Mesenchymal stem cell (in vitro differentiated cells and primary cell): ENCODE measurements at regions not wholly inside any gene's neighbourhood (a gene's known extent, or its start where the extent isn't known, plus 50 kb on each side); places are given as distances from the start of the nearest gene placed in this dataset.
"Not testable (repeated sequence)": the region's sequence is repeated elsewhere in the genome, so short reads cannot be mapped to it uniquely, and the experiment has no call there.

ENCODE experiments used
- DNase-seq: peaks from one replicate; pipeline ENCODE4 v3.0.0-alpha.2; 2013
- H2AFZ ChIP-seq: one replicate; pipeline ENCODE4 v1.6.1; 2013; ENCODE audit warnings: low read depth, mild to moderate bottlenecking, control low read depth, inconsistent platforms, low read length, moderate library complexity
- H2AK5ac ChIP-seq: 2 replicates; pipeline ENCODE4 v1.6.1; 2013; ENCODE audit warnings: low read length, moderate library complexity, mild to moderate bottlenecking, inconsistent platforms; ENCODE audit not compliant: severe bottlenecking
- H2BK120ac ChIP-seq: one replicate; pipeline ENCODE4 v1.6.1; 2013; ENCODE audit warnings: low read depth, mild to moderate bottlenecking, inconsistent platforms, low read length, moderate library complexity
- H2BK12ac ChIP-seq, 2 experiments: one replicate each; pipeline ENCODE4 v1.6.1; 2013; ENCODE audit warnings: inconsistent platforms in 2 of 2, low read length in 2 of 2, mild to moderate bottlenecking in 2 of 2, moderate library complexity in 2 of 2, control low read depth in 1 of 2
- H2BK15ac ChIP-seq: one replicate; pipeline ENCODE4 v1.6.1; 2013; ENCODE audit warnings: mild to moderate bottlenecking, low read depth, inconsistent platforms; ENCODE audit not compliant: poor library complexity, severe bottlenecking
- H2BK5ac ChIP-seq: 2 replicates; pipeline ENCODE4 v1.6.1; 2013; ENCODE audit warnings: low read depth, mild to moderate bottlenecking, low read length, control low read depth, inconsistent platforms; ENCODE audit not compliant: poor library complexity, severe bottlenecking
- H3K14ac ChIP-seq, 2 experiments: one replicate each; pipeline ENCODE4 v1.6.1; 2013; ENCODE audit warnings: inconsistent platforms in 2 of 2, low read length in 2 of 2, control low read depth in 1 of 2, mild to moderate bottlenecking in 1 of 2, moderate library complexity in 1 of 2
- H3K18ac ChIP-seq, 2 experiments: one replicate each; pipeline ENCODE4 v1.6.1; 2013; ENCODE audit warnings: inconsistent platforms in 2 of 2, low read length in 2 of 2, control low read depth in 1 of 2, low read depth in 1 of 2, mild to moderate bottlenecking in 1 of 2
- H3K23ac ChIP-seq, 2 experiments: one replicate each; pipeline ENCODE4 v1.6.1; 2013; ENCODE audit warnings: inconsistent platforms in 2 of 2, low read length in 2 of 2, mild to moderate bottlenecking in 2 of 2, moderate library complexity in 2 of 2, control low read depth in 1 of 2
- H3K27ac ChIP-seq: 2 replicates; pipeline ENCODE4 v1.5.1; 2013; ENCODE audit warnings: mild to moderate bottlenecking, moderate library complexity, low read length, control low read depth, inconsistent platforms; ENCODE audit not compliant: poor library complexity, severe bottlenecking
- H3K27me3 ChIP-seq, 2 experiments: 2 replicates each; pipeline versions ENCODE4 v1.6.1 to v1.7.0; 2013; ENCODE audit warnings: low read length in 2 of 2, mild to moderate bottlenecking in 2 of 2, moderate library complexity in 2 of 2, control low read depth in 1 of 2, inconsistent platforms in 1 of 2; ENCODE audit not compliant: control insufficient read depth in 1 of 2, insufficient read depth in 1 of 2
- H3K36me3 ChIP-seq, 2 experiments: 2 replicates each; pipeline versions ENCODE4 v1.6.1 to v1.7.0; 2013; ENCODE audit warnings: low read length in 2 of 2, control low read depth in 1 of 2, inconsistent platforms in 1 of 2, low read depth in 1 of 2, mild to moderate bottlenecking in 1 of 2; ENCODE audit not compliant: insufficient read depth in 2 of 2, control insufficient read depth in 1 of 2
- H3K4ac ChIP-seq, 2 experiments: one replicate each; pipeline ENCODE4 v1.6.1; 2013; ENCODE audit warnings: inconsistent platforms in 2 of 2, low read length in 2 of 2, mild to moderate bottlenecking in 2 of 2, moderate library complexity in 2 of 2, control low read depth in 1 of 2, low read depth in 1 of 2
- H3K4me1 ChIP-seq: 2 replicates; pipeline ENCODE4 v1.6.1; 2013; ENCODE audit warnings: low read depth, low read length, control low read depth; ENCODE audit not compliant: control insufficient read depth, insufficient read depth
- H3K4me2 ChIP-seq: 2 replicates; pipeline ENCODE4 v1.6.1; 2013; ENCODE audit warnings: low read length, mild to moderate bottlenecking, inconsistent platforms; ENCODE audit not compliant: poor library complexity, severe bottlenecking
- H3K4me3 ChIP-seq, 2 experiments: 2 replicates each; pipeline versions ENCODE4 v1.5.1 to v1.7.0; 2013; ENCODE audit warnings: low read length in 2 of 2, mild to moderate bottlenecking in 2 of 2, control low read depth in 1 of 2, low read depth in 1 of 2; ENCODE audit not compliant: insufficient read depth in 1 of 2
- H3K79me1 ChIP-seq: replicated peaks from 2 replicates; pipeline ENCODE4 v1.6.1; 2013; ENCODE audit warnings: mild to moderate bottlenecking, control low read depth, low read length, inconsistent platforms; ENCODE audit not compliant: poor library complexity, severe bottlenecking
- H3K9ac ChIP-seq: 2 replicates; pipeline ENCODE4 v1.7.0; 2013; ENCODE audit warnings: mild to moderate bottlenecking, low read length, moderate library complexity
- H3K9me3 ChIP-seq: 2 replicates; pipeline ENCODE4 v1.7.0; 2013; ENCODE audit warnings: mild to moderate bottlenecking, low read length; ENCODE audit not compliant: control insufficient read depth
- H4K8ac ChIP-seq: one replicate; pipeline ENCODE4 v1.6.1; 2013; ENCODE audit warnings: inconsistent platforms, mild to moderate bottlenecking, low read length, moderate library complexity
- H4K91ac ChIP-seq: one replicate; pipeline ENCODE4 v1.6.1; 2013; ENCODE audit warnings: mild to moderate bottlenecking, low read length, inconsistent platforms
- WGBS: methylation state at CpG from one replicate; pipeline ENCODE4 v1.1.7; 2013; ENCODE audit warnings: mixed read lengths; 5-methylcytosine and 5-hydroxymethylcytosine counted together

DNA sequence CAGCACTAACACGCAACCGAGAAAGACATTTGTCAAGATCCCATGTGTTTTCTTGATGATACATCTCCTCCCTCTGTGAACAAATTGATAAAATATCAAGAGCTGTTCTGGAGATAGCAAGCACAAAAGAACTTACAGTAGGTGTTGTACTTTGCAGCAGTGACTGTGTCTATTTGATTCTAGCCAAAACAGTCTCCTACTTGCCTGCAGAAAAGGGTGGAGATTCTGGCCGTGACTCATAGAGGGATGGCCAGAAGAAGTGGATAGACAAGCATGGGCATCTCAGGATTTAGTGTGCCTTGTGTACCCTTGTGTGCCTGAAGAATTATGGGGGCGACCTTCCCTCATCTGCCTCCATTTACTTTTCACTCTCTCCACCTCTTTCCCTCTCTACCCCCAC, 458.4 kb upstream of the LRRC7 start:
- Histone ChIP-seq H3K14ac (no peak overlapping the region), H4K8ac (no peak overlapping the region), H3K27ac (no peak overlapping the region), H3K23ac (no peak overlapping the region), H2BK15ac (no peak overlapping the region), H2BK5ac (no peak overlapping the region), H2AFZ (no peak overlapping the region), H3K9ac (no peak overlapping the region), H3K27me3 (no peaks in the 10 kb centered on the region), H3K36me3 (no peaks in the 10 kb centered on the region), H3K18ac (no peak overlapping the region), H3K4me1 (no peaks in the 10 kb centered on the region), H4K91ac (no peak overlapping the region), H2BK120ac (no peak overlapping the region), H2AK5ac (no peak overlapping the region), H3K79me1 (no peaks in the 10 kb centered on the region), H3K4ac (no peak overlapping the region), H3K9me3 (no peaks in the 10 kb centered on the region), H3K4me3 (no peak overlapping the region), H3K4me2 (no peak overlapping the region), H2BK12ac (no peak overlapping the region)
- 92% methylated on average over 4 of the region's 4 CpGs for WGBS
- no peak for DNase-seq

DNA sequence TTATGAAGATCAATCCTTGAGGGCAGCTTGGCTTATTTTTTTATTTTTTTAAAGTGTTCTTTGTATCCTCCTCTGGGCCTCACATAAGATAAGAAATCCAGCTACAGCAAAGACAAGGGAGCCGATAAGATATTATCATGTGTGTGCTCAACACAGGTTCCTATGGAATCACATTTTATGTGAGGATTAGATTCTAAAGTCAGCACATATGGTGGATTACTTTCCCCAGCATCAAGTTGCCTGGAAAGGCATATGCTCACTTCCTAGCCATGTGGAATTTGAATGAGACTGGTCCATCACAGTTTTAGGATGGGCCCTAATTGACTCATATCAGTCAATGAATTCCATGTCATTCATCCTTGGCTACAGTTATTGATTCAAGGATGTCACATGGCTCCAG, 456.9 kb upstream of the LRRC7 start:
- Histone ChIP-seq H3K18ac (no peak overlapping the region), H2BK5ac (no peak overlapping the region), H3K23ac (no peak overlapping the region), H3K36me3 (no peaks in the 10 kb centered on the region), H2AFZ (no peak overlapping the region), H2BK12ac (no peak overlapping the region), H3K79me1 (no peaks in the 10 kb centered on the region), H2BK120ac (no peak overlapping the region), H2BK15ac (no peak overlapping the region), H4K91ac (no peak overlapping the region), H3K27me3 (no peaks in the 10 kb centered on the region), H2AK5ac (no peak overlapping the region), H3K9ac (no peak overlapping the region), H3K4me3 (no peak overlapping the region), H3K4ac (no peak overlapping the region), H3K4me2 (no peak overlapping the region), H3K27ac (no peak overlapping the region), H3K9me3 (no peaks in the 10 kb centered on the region), H3K14ac (no peak overlapping the region), H4K8ac (no peak overlapping the region), H3K4me1 (no peaks in the 10 kb centered on the region)
- WGBS = 90% methylated on average over 1 of the region's 1 CpG
- no peak for DNase-seq

DNA sequence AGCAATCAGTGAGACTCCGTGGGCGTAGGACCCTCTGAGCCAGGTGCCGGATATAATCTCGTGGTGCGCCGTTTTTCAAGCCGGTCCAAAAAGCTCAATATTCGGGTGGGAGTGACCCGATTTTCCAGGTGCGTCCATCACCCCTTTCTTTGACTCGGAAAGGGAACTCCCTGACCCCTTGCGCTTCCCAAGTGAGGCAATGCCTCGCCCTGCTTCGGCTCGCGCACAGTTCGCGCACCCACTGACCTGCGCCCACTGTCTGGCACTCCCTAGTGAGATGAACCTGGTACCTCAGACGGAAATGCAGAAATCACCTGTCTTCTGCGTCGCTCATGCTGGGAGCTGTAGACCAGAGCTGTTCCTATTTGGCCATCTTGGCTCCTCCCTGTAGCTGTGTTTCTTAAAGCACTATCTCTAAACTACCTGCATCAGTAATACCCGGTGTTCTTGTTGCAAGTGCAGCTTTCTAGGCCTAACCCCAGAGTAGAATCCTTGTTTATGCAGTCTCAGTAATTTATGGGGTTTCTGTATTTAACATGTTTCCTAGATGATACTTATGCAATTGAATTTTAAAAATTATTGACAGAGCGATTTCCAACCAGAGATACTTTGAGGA, 447.5 kb upstream of the LRRC7 start:
- not testable (repeated sequence) for H4K8ac ChIP-seq, H4K91ac ChIP-seq, H2AK5ac ChIP-seq, H3K4me3 ChIP-seq, H3K4me1 ChIP-seq, H3K14ac ChIP-seq, H3K79me1 ChIP-seq, H3K23ac ChIP-seq, H3K9ac ChIP-seq, DNase-seq, H3K9me3 ChIP-seq, H2BK120ac ChIP-seq, H2AFZ ChIP-seq, H2BK15ac ChIP-seq, H3K27ac ChIP-seq, H2BK5ac ChIP-seq, H3K18ac ChIP-seq, H3K4ac ChIP-seq, H2BK12ac ChIP-seq, H3K4me2 ChIP-seq, H3K27me3 ChIP-seq, H3K36me3 ChIP-seq
- 58% methylated on average over 24 of the region's 24 CpGs for WGBS

DNA sequence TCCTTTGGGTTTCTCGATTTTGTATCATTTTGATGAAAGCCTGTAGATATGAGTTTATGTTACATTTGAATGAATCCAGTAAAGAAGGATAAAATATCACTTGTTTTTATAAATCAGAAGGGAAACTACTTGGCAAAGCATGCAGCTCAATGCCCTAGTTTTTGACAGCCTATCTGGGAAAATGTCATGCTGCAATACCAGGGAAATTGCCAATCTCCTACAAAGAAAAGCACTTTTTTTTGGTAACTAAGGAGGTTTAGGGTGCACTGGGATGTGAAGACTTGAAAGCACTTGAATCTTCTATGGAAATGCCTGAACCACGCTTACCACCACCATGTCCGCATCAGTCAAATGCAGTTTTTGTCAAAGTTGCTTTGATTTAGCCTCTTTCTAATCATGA, 446.9 kb upstream of the LRRC7 start:
- Histone ChIP-seq H3K27ac (no peak overlapping the region), H3K4me2 (no peak overlapping the region), H3K27me3 (no peaks in the 10 kb centered on the region), H4K8ac (no peak overlapping the region), H3K79me1 (no peaks in the 10 kb centered on the region), H2BK15ac (no peak overlapping the region), H3K4me3 (no peak overlapping the region), H2BK12ac (no peak overlapping the region), H3K14ac (no peak overlapping the region), H3K4ac (no peak overlapping the region), H3K18ac (no peak overlapping the region), H2BK120ac (no peak overlapping the region), H3K9ac (no peak overlapping the region), H3K9me3 (no peaks in the 10 kb centered on the region), H2AK5ac (no peak overlapping the region), H3K4me1 (no peaks in the 10 kb centered on the region), H3K36me3 (no peaks in the 10 kb centered on the region), H2AFZ (no peak overlapping the region), H3K23ac (no peak overlapping the region), H2BK5ac (no peak overlapping the region), H4K91ac (no peak overlapping the region)
- DNase-seq = no peak
- WGBS = 100% methylated on average over 1 of the region's 3 CpGs
